ENCODE measurements at regions not wholly inside any gene's neighbourhood (a gene's known extent, or its start where the extent isn't known, plus 50 kb on each side); places are given as distances from the start of the nearest gene placed in this dataset.

DNA sequence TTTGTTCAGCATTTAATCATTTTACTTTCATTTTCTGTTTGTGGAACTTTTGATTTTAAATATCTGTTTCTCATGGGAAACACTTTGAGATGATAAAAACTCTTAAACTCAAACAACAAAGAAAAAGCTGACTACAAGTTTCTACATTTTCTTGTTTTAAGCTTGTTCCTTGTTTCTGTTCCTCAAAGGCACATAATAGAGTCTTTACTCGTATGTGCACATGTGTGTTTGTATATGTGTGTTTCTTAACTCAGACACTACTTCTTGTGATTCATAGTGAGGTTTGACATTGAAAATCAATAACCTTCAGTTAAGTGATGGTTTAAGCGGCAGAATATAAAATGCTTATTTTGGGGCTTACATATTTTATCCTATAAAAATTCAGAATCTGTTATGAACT, 786.7 kb upstream of the EPHA6 start (continued):
- TF ChIP-seq, protein P1, sequence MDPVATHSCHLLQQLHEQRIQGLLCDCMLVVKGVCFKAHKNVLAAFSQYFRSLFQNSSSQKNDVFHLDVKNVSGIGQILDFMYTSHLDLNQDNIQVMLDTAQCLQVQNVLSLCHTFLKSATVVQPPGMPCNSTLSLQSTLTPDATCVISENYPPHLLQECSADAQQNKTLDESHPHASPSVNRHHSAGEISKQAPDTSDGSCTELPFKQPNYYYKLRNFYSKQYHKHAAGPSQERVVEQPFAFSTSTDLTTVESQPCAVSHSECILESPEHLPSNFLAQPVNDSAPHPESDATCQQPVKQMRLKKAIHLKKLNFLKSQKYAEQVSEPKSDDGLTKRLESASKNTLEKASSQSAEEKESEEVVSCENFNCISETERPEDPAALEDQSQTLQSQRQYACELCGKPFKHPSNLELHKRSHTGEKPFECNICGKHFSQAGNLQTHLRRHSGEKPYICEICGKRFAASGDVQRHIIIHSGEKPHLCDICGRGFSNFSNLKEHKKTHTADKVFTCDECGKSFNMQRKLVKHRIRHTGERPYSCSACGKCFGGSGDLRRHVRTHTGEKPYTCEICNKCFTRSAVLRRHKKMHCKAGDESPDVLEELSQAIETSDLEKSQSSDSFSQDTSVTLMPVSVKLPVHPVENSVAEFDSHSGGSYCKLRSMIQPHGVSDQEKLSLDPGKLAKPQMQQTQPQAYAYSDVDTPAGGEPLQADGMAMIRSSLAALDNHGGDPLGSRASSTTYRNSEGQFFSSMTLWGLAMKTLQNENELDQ (tag by site-specific recombination; IDR thresholded peaks at IDR 0.05; ENCODE audit: low read depth), result no peak
- TF ChIP-seq ZNF707 (tag by site-specific recombination; IDR thresholded peaks at IDR 0.05) (no peak), ZFP3 (tag by site-specific recombination; IDR thresholded peaks at IDR 0.05; ENCODE audit: low read depth) (no peak), ZNF558 (tag by site-specific recombination; IDR thresholded peaks at IDR 0.05) (no peak), ZNF521 (tag by site-specific recombination; IDR thresholded peaks at IDR 0.05) (no peak)
- TF ChIP-seq, protein P2, sequence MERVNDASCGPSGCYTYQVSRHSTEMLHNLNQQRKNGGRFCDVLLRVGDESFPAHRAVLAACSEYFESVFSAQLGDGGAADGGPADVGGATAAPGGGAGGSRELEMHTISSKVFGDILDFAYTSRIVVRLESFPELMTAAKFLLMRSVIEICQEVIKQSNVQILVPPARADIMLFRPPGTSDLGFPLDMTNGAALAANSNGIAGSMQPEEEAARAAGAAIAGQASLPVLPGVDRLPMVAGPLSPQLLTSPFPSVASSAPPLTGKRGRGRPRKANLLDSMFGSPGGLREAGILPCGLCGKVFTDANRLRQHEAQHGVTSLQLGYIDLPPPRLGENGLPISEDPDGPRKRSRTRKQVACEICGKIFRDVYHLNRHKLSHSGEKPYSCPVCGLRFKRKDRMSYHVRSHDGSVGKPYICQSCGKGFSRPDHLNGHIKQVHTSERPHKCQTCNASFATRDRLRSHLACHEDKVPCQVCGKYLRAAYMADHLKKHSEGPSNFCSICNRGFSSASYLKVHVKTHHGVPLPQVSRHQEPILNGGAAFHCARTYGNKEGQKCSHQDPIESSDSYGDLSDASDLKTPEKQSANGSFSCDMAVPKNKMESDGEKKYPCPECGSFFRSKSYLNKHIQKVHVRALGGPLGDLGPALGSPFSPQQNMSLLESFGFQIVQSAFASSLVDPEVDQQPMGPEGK (tag by site-specific recombination; IDR thresholded peaks at IDR 0.05), result no peak
- TF ChIP-seq, protein P3, sequence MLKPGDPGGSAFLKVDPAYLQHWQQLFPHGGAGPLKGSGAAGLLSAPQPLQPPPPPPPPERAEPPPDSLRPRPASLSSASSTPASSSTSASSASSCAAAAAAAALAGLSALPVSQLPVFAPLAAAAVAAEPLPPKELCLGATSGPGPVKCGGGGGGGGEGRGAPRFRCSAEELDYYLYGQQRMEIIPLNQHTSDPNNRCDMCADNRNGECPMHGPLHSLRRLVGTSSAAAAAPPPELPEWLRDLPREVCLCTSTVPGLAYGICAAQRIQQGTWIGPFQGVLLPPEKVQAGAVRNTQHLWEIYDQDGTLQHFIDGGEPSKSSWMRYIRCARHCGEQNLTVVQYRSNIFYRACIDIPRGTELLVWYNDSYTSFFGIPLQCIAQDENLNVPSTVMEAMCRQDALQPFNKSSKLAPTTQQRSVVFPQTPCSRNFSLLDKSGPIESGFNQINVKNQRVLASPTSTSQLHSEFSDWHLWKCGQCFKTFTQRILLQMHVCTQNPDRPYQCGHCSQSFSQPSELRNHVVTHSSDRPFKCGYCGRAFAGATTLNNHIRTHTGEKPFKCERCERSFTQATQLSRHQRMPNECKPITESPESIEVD (tag by site-specific recombination; IDR thresholded peaks at IDR 0.05), result no peak

GRCh38 chr3:96039632-96040031, 774.8 kb upstream of the EPHA6 start:
- CTCF ChIA-PET, result no interaction called here
- TF ChIP-seq RBAK (tag by site-specific recombination; IDR thresholded peaks at IDR 0.05), result no peak
- TF ChIP-seq GLI4 (tag by site-specific recombination; IDR thresholded peaks at IDR 0.05), result no peak
- TF ChIP-seq ZNF48 (tag by site-specific recombination; IDR thresholded peaks at IDR 0.05), result no peak
- no peak for TF ChIP-seq ZNF843 (tag by site-specific recombination; IDR thresholded peaks at IDR 0.05)
- TF ChIP-seq KLF10 (tag by site-specific recombination; IDR thresholded peaks at IDR 0.05), result no peak
- TF ChIP-seq ZNF223 (tag by site-specific recombination; IDR thresholded peaks at IDR 0.05), result no peak
- TF ChIP-seq MYNN (tag by site-specific recombination; IDR thresholded peaks at IDR 0.05; ENCODE audit: borderline replicate concordance), result no peak
- TF ChIP-seq KLF7 (tag by site-specific recombination; IDR thresholded peaks at IDR 0.05; ENCODE audit: borderline replicate concordance), result no peak
- no peak for TF ChIP-seq ZNF184 (tag by site-specific recombination; IDR thresholded peaks at IDR 0.05)
- TF ChIP-seq PRDM4 (tag by site-specific recombination; IDR thresholded peaks at IDR 0.05), result no peak
- no peak for TF ChIP-seq ZNF560 (tag by site-specific recombination; IDR thresholded peaks at IDR 0.05; ENCODE audit: borderline replicate concordance)
- TF ChIP-seq HOXD13 (CRISPR knock-in tag; IDR thresholded peaks at IDR 0.05; ENCODE audit: borderline replicate concordance), result no peak
- no peak for TF ChIP-seq ZEB2 (tag by site-specific recombination; IDR thresholded peaks at IDR 0.05)
- no peak for TF ChIP-seq ZNF561 (tag by site-specific recombination; IDR thresholded peaks at IDR 0.05; ENCODE audit: borderline replicate concordance)
- TF ChIP-seq KLF17 (tag by site-specific recombination; IDR thresholded peaks at IDR 0.05), result no peak
- no peak for TF ChIP-seq ZNF837 (tag by site-specific recombination; IDR thresholded peaks at IDR 0.05)
- no peak for TF ChIP-seq ZNF704 (tag by site-specific recombination; IDR thresholded peaks at IDR 0.05)
- Histone ChIP-seq H3K36me3 (ENCODE audit: control insufficient read depth in 2 of 2, insufficient read depth in 1 of 2, low read length in 2 of 2) (no peaks in the 10 kb centered on the region), H3K9me3 (ENCODE audit: control insufficient read depth, insufficient read depth, low read depth, low read length) (no peaks in the 10 kb centered on the region), H3K4me1 (ENCODE audit: control insufficient read depth, insufficient read depth, low read length) (no peaks in the 10 kb centered on the region), H3K27ac (ENCODE audit: extremely low read depth, low read depth, low read length) (no peak overlapping the region), H3K4me3 (ENCODE audit: low read depth, low read length) (no peak overlapping the region)
- POLR2A ChIA-PET, result no interaction called here

Measured in HEK293 (cell line).